ENCODE measurements at regions not wholly inside any gene's neighbourhood (a gene's known extent, or its start where the extent isn't known, plus 50 kb on each side); places are given as distances from the start of the nearest gene placed in this dataset.

GRCh38 chr3:159846255-159846654 is 142.4 kb upstream of the IL12A start:
- TF ChIP-seq POLR2A (IDR thresholded peaks at IDR 0.05; ENCODE audit: borderline replicate concordance, extremely low read depth, insufficient read depth, insufficient read length) (no peak), CTCF (IDR thresholded peaks at IDR 0.05 in 2 of 3, conservative IDR thresholded peaks at IDR 0.05 in 1 of 3; ENCODE audit: borderline replicate concordance in 1 of 3, insufficient read depth in 1 of 3, low read depth in 2 of 3, low read length in 2 of 3) (no peak), ATF3 (IDR thresholded peaks at IDR 0.05) (no peak)

Measured in HCT116 (cell line).